SK-N-SH treated with all-trans-retinoic acid at 6 μM for 48 hours (cell line): ENCODE measurements at regions not wholly inside any gene's neighbourhood (a gene's known extent, or its start where the extent isn't known, plus 50 kb on each side); places are given as distances from the start of the nearest gene placed in this dataset.

Experiments used
- ATAC-seq: fragments of 200-7000 bp; cut with Tn5 transposase; 3 replicates; pipeline ENCODE4 v1.9.1; 2020; ENCODE audit warnings: mild to moderate bottlenecking, moderate library complexity
- ARNTL ChIP-seq: fragments of 450-650 bp; formaldehyde crosslinking; IDR thresholded peaks from 2 replicates; pipeline ENCODE4 v1.5.0; 2020; ENCODE audit warnings: low read depth, mild to moderate bottlenecking, moderate library complexity, borderline replicate concordance
- BACH2 ChIP-seq: fragments of 250-450 bp; sonication (Bioruptor Pico); IDR thresholded peaks from 2 replicates; pipeline ENCODE4 v1.9.0; 2021; ENCODE audit warnings: mild to moderate bottlenecking, borderline replicate concordance
- CREB5 ChIP-seq: fragments of 250-450 bp; sonication (Bioruptor Pico); IDR thresholded peaks from 2 replicates; pipeline ENCODE4 v1.5.1; 2020; ENCODE audit warnings: low read depth, mild to moderate bottlenecking, moderate library complexity
- CSDC2 ChIP-seq: fragments of 250-450 bp; sonication (Bioruptor Pico); IDR thresholded peaks from 2 replicates; pipeline ENCODE4 v1.5.0; 2020; ENCODE audit warnings: mild to moderate bottlenecking, moderate library complexity
- ESRRG ChIP-seq: fragments of 250-450 bp; sonication (Bioruptor Pico); IDR thresholded peaks from 2 replicates; pipeline ENCODE4 v1.6.1; 2021; ENCODE audit warnings: mild to moderate bottlenecking
- GLIS3 ChIP-seq: fragments of 250-450 bp; sonication (Bioruptor Pico); IDR thresholded peaks from 2 replicates; pipeline ENCODE4 v1.5.0; 2020; ENCODE audit warnings: mild to moderate bottlenecking, moderate library complexity
- ISL1 ChIP-seq: fragments of 250-450 bp; sonication (Bioruptor Pico); IDR thresholded peaks from 2 replicates; pipeline ENCODE4 v2.1.2; 2022; ENCODE audit warnings: mild to moderate bottlenecking, moderate library complexity
- OSR1 ChIP-seq: fragments of 250-450 bp; sonication (Bioruptor Pico); IDR thresholded peaks from 2 replicates; pipeline ENCODE4 v1.8.0; 2022; ENCODE audit warnings: moderate library complexity, mild to moderate bottlenecking, inconsistent platforms
- RARB ChIP-seq: fragments of 250-450 bp; sonication (Bioruptor Pico); IDR thresholded peaks from 2 replicates; pipeline ENCODE4 v1.8.0; 2021; ENCODE audit warnings: mild to moderate bottlenecking, moderate library complexity
- SNAI2 ChIP-seq: fragments of 250-450 bp; sonication (Bioruptor Pico); IDR thresholded peaks from 2 replicates; pipeline ENCODE4 v1.5.0; 2020; ENCODE audit warnings: mild to moderate bottlenecking, moderate library complexity
- TCF4 ChIP-seq: fragments of 250-450 bp; sonication (Bioruptor Pico); IDR thresholded peaks from 2 replicates; pipeline ENCODE4 v1.8.0; 2021; ENCODE audit warnings: mild to moderate bottlenecking, moderate library complexity, borderline replicate concordance
- TOX ChIP-seq: fragments of 250-450 bp; sonication (Bioruptor Pico); IDR thresholded peaks from 2 replicates; pipeline ENCODE4 v1.8.0; 2021; ENCODE audit warnings: mild to moderate bottlenecking, moderate library complexity, borderline replicate concordance
- ZC3H10 ChIP-seq: fragments of 250-450 bp; sonication (Bioruptor Pico); IDR thresholded peaks from 2 replicates; pipeline ENCODE4 v1.5.1; 2021; ENCODE audit warnings: mild to moderate bottlenecking, moderate library complexity
- ZFP3 ChIP-seq: fragments of 250-450 bp; sonication (Bioruptor Pico); IDR thresholded peaks from 2 replicates; pipeline ENCODE4 v1.5.0; 2020; ENCODE audit warnings: mild to moderate bottlenecking, moderate library complexity
- ZFP30 ChIP-seq: fragments of 450-650 bp; formaldehyde crosslinking; IDR thresholded peaks from 2 replicates; pipeline ENCODE4 v1.5.0; 2022; ENCODE audit warnings: mild to moderate bottlenecking, moderate library complexity
- ZNF565 ChIP-seq: fragments of 450-650 bp; formaldehyde crosslinking; conservative IDR thresholded peaks from 2 replicates; pipeline ENCODE4 v1.5.0; 2020; ENCODE audit warnings: low read depth, mild to moderate bottlenecking, moderate library complexity
- ZNF70 ChIP-seq: fragments of 450-650 bp; formaldehyde crosslinking; IDR thresholded peaks from 2 replicates; pipeline ENCODE4 v1.5.0; 2020; ENCODE audit warnings: mild to moderate bottlenecking, moderate library complexity
- ZNF8 ChIP-seq: fragments of 450-650 bp; formaldehyde crosslinking; IDR thresholded peaks from 2 replicates; pipeline ENCODE4 v1.5.0; 2020; ENCODE audit warnings: mild to moderate bottlenecking, moderate library complexity
- TF ChIP-seq, protein P1 (sequence below): fragments of 250-450 bp; sonication (Bioruptor Pico); IDR thresholded peaks from 2 replicates; pipeline ENCODE4 v1.5.1; 2021; ENCODE audit warnings: mild to moderate bottlenecking, moderate library complexity
- TF ChIP-seq, protein P2 (sequence below): fragments of 250-450 bp; sonication (Bioruptor Pico); IDR thresholded peaks from 2 replicates; pipeline ENCODE4 v1.8.0; 2021; ENCODE audit warnings: low read depth, mild to moderate bottlenecking, moderate library complexity, borderline replicate concordance
- TF ChIP-seq, protein P3 (sequence below): fragments of 250-450 bp; sonication (Bioruptor Pico); IDR thresholded peaks from 2 replicates; pipeline ENCODE4 v1.8.0; 2020; ENCODE audit warnings: mild to moderate bottlenecking, moderate library complexity, borderline replicate concordance
- TF ChIP-seq, protein P4 (sequence below): fragments of 250-450 bp; sonication (Bioruptor Pico); IDR thresholded peaks from 2 replicates; pipeline ENCODE4 v1.5.0; 2020; ENCODE audit warnings: mild to moderate bottlenecking, moderate library complexity

DNA sequence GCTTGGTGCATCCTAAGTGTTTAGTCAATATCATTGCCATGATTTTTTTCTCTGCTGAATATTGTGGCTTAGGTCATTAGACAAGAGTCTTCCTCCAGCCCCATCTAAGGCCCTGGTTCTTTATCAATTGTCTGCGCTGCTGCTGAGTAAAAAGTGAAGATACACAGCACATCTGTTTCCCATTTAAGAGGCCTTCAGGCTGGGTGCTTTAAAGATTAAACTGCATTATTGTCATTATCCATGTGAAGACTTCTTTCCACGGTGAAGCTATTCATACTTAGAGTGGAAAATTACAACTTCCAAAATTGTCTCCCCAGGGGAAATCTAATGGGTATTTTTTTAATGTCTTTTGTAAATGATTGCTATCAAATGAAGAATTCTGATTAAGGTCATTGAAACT is 719.8 kb upstream of the LRRC4C start:
- TF ChIP-seq OSR1 (CRISPR knock-in tag) (no peak), RARB (no peak), CREB5 (CRISPR knock-in tag) (no peak), ESRRG (no peak), ZFP30 (no peak), ISL1 (CRISPR knock-in tag) (no peak)
- TF ChIP-seq, protein P1, sequence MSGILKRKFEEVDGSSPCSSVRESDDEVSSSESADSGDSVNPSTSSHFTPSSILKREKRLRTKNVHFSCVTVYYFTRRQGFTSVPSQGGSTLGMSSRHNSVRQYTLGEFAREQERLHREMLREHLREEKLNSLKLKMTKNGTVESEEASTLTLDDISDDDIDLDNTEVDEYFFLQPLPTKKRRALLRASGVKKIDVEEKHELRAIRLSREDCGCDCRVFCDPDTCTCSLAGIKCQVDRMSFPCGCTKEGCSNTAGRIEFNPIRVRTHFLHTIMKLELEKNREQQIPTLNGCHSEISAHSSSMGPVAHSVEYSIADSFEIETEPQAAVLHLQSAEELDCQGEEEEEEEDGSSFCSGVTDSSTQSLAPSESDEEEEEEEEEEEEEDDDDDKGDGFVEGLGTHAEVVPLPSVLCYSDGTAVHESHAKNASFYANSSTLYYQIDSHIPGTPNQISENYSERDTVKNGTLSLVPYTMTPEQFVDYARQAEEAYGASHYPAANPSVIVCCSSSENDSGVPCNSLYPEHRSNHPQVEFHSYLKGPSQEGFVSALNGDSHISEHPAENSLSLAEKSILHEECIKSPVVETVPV (CRISPR knock-in tag), result no peak
- TF ChIP-seq, protein P2, sequence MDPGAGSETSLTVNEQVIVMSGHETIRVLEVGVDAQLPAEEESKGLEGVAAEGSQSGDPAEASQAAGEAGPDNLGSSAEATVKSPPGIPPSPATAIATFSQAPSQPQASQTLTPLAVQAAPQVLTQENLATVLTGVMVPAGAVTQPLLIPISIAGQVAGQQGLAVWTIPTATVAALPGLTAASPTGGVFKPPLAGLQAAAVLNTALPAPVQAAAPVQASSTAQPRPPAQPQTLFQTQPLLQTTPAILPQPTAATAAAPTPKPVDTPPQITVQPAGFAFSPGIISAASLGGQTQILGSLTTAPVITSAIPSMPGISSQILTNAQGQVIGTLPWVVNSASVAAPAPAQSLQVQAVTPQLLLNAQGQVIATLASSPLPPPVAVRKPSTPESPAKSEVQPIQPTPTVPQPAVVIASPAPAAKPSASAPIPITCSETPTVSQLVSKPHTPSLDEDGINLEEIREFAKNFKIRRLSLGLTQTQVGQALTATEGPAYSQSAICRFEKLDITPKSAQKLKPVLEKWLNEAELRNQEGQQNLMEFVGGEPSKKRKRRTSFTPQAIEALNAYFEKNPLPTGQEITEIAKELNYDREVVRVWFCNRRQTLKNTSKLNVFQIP (CRISPR knock-in tag), result no peak
- ATAC-seq, result no peak

GRCh38 chr11:42195289-42196013 is 736.0 kb upstream of the LRRC4C start:
- TF ChIP-seq RARB (no peak), TCF4 (CRISPR knock-in tag) (no peak), ZC3H10 (no peak), BACH2 (CRISPR knock-in tag) (no peak)
- ATAC-seq, result no peak

GRCh38 chr11:42200311-42200710 is 740.9 kb upstream of the LRRC4C start:
- ATAC-seq, result no peak
- no peak for TF ChIP-seq ZNF565 (CRISPR knock-in tag)
- TF ChIP-seq TOX (CRISPR knock-in tag), result no peak
- no peak for TF ChIP-seq ISL1 (CRISPR knock-in tag)
- no peak for TF ChIP-seq ZNF8 (CRISPR knock-in tag)
- TF ChIP-seq TCF4 (CRISPR knock-in tag), result no peak
- TF ChIP-seq GLIS3 (CRISPR knock-in tag), result no peak
- TF ChIP-seq, protein P1 (CRISPR knock-in tag), result no peak
- TF ChIP-seq ZFP30, result no peak
- TF ChIP-seq ZFP3 (CRISPR knock-in tag), result no peak
- TF ChIP-seq, protein P2 (CRISPR knock-in tag), result no peak
- TF ChIP-seq, protein P3, sequence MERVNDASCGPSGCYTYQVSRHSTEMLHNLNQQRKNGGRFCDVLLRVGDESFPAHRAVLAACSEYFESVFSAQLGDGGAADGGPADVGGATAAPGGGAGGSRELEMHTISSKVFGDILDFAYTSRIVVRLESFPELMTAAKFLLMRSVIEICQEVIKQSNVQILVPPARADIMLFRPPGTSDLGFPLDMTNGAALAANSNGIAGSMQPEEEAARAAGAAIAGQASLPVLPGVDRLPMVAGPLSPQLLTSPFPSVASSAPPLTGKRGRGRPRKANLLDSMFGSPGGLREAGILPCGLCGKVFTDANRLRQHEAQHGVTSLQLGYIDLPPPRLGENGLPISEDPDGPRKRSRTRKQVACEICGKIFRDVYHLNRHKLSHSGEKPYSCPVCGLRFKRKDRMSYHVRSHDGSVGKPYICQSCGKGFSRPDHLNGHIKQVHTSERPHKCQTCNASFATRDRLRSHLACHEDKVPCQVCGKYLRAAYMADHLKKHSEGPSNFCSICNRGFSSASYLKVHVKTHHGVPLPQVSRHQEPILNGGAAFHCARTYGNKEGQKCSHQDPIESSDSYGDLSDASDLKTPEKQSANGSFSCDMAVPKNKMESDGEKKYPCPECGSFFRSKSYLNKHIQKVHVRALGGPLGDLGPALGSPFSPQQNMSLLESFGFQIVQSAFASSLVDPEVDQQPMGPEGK (CRISPR knock-in tag), result no peak
- TF ChIP-seq SNAI2 (CRISPR knock-in tag), result no peak
- TF ChIP-seq CSDC2, result no peak
- no peak for TF ChIP-seq RARB
- TF ChIP-seq CREB5 (CRISPR knock-in tag), result no peak
- no peak for TF ChIP-seq ZNF70 (CRISPR knock-in tag)
- no peak for TF ChIP-seq OSR1 (CRISPR knock-in tag)
- TF ChIP-seq ESRRG, result no peak
- TF ChIP-seq, protein P4, sequence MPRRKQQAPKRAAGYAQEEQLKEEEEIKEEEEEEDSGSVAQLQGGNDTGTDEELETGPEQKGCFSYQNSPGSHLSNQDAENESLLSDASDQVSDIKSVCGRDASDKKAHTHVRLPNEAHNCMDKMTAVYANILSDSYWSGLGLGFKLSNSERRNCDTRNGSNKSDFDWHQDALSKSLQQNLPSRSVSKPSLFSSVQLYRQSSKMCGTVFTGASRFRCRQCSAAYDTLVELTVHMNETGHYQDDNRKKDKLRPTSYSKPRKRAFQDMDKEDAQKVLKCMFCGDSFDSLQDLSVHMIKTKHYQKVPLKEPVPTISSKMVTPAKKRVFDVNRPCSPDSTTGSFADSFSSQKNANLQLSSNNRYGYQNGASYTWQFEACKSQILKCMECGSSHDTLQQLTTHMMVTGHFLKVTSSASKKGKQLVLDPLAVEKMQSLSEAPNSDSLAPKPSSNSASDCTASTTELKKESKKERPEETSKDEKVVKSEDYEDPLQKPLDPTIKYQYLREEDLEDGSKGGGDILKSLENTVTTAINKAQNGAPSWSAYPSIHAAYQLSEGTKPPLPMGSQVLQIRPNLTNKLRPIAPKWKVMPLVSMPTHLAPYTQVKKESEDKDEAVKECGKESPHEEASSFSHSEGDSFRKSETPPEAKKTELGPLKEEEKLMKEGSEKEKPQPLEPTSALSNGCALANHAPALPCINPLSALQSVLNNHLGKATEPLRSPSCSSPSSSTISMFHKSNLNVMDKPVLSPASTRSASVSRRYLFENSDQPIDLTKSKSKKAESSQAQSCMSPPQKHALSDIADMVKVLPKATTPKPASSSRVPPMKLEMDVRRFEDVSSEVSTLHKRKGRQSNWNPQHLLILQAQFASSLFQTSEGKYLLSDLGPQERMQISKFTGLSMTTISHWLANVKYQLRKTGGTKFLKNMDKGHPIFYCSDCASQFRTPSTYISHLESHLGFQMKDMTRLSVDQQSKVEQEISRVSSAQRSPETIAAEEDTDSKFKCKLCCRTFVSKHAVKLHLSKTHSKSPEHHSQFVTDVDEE (CRISPR knock-in tag), result no peak
- TF ChIP-seq ARNTL (CRISPR knock-in tag), result no peak
